ENCODE measurements at regions not wholly inside any gene's neighbourhood (a gene's known extent, or its start where the extent isn't known, plus 50 kb on each side); places are given as distances from the start of the nearest gene placed in this dataset.

GRCh38 chr19:29285187-29285687, 72.3 kb upstream of the UQCRFS1 start:
- Histone ChIP-seq H3K9me1 (ENCODE audit: control insufficient read depth, extremely low read depth, insufficient read depth, low read length) (no peaks in the 10 kb centered on the region), H3K27ac (ENCODE audit: control insufficient read depth, insufficient read depth, low read length) (no peak overlapping the region), H2AFZ (ENCODE audit: control insufficient read depth, low read length) (no peak overlapping the region), H3K9me3 (ENCODE audit: control insufficient read depth, low read depth, low read length) (no peaks in the 10 kb centered on the region), H3K4me3 (ENCODE audit: control insufficient read depth in 2 of 3, extremely low read depth in 1 of 3, insufficient read depth in 2 of 3, low read depth in 1 of 3, low read length in 3 of 3) (no peak overlapping the region), H3K4me1 (ENCODE audit: control insufficient read depth, extremely low read depth, insufficient read depth, low read length) (no peaks in the 10 kb centered on the region), H3K27me3 (ENCODE audit: control insufficient read depth, extremely low read depth, insufficient read depth, low read length) (no peaks in the 10 kb centered on the region), H3K79me2 (ENCODE audit: control insufficient read depth, insufficient read depth, low read length) (no peaks in the 10 kb centered on the region), H3K36me3 (ENCODE audit: control insufficient read depth in 2 of 2, extremely low read depth in 1 of 2, insufficient read depth in 2 of 2, low read length in 2 of 2) (no peaks in the 10 kb centered on the region), H4K20me1 (ENCODE audit: control insufficient read depth, extremely low read depth, insufficient read depth, low read length) (no peaks in the 10 kb centered on the region), H3K9ac (ENCODE audit: control insufficient read depth, extremely low read depth, insufficient read depth, low read length) (no peak overlapping the region), H3K4me2 (ENCODE audit: control insufficient read depth, extremely low read depth, insufficient read depth, low read depth, low read length) (no peak overlapping the region)
- DNase-seq (ENCODE audit: low read depth, low spot score) (no peak), FAIRE-seq (no peak)
- no peak for TF ChIP-seq EZH2 (IDR thresholded peaks at IDR 0.05; ENCODE audit: low read length)
- TF ChIP-seq CTCF (optimal IDR thresholded peaks at IDR 0.05 in 1 of 3, IDR thresholded peaks at IDR 0.05 in 1 of 3, conservative IDR thresholded peaks at IDR 0.05 in 1 of 3; ENCODE audit: extremely low read depth in 1 of 3, insufficient read depth in 2 of 3, low read length in 3 of 3), result no peak
- dilution Hi-C loops (cut with MboI; ENCODE audit: extremely low pct_ligation_motif_present, low sequenced_read_pairs), result no loop called here

- FAIRE-seq (no peak), DNase-seq (ENCODE audit: low read depth, low spot score) (no peak)
- Histone ChIP-seq H3K27me3 (ENCODE audit: control insufficient read depth, extremely low read depth, insufficient read depth, low read length) (no peaks in the 10 kb centered on the region), H3K36me3 (ENCODE audit: control insufficient read depth in 2 of 2, extremely low read depth in 1 of 2, insufficient read depth in 2 of 2, low read length in 2 of 2) (no peaks in the 10 kb centered on the region), H3K4me1 (ENCODE audit: control insufficient read depth, extremely low read depth, insufficient read depth, low read length) (no peaks in the 10 kb centered on the region), H2AFZ (ENCODE audit: control insufficient read depth, low read length) (no peak overlapping the region), H3K27ac (ENCODE audit: control insufficient read depth, insufficient read depth, low read length) (no peak overlapping the region), H3K4me2 (ENCODE audit: control insufficient read depth, extremely low read depth, insufficient read depth, low read depth, low read length) (no peak overlapping the region), H3K9me3 (ENCODE audit: control insufficient read depth, low read depth, low read length) (no peaks in the 10 kb centered on the region), H3K4me3 (ENCODE audit: control insufficient read depth in 2 of 3, extremely low read depth in 1 of 3, insufficient read depth in 2 of 3, low read depth in 1 of 3, low read length in 3 of 3) (no peak overlapping the region), H3K9ac (ENCODE audit: control insufficient read depth, extremely low read depth, insufficient read depth, low read length) (no peak overlapping the region), H3K79me2 (ENCODE audit: control insufficient read depth, insufficient read depth, low read length) (no peaks in the 10 kb centered on the region), H3K9me1 (ENCODE audit: control insufficient read depth, extremely low read depth, insufficient read depth, low read length) (no peaks in the 10 kb centered on the region), H4K20me1 (ENCODE audit: control insufficient read depth, extremely low read depth, insufficient read depth, low read length) (no peaks in the 10 kb centered on the region)
- TF ChIP-seq CTCF (optimal IDR thresholded peaks at IDR 0.05 in 1 of 3, IDR thresholded peaks at IDR 0.05 in 1 of 3, conservative IDR thresholded peaks at IDR 0.05 in 1 of 3; ENCODE audit: extremely low read depth in 1 of 3, insufficient read depth in 2 of 3, low read length in 3 of 3) (peak in 1 of 3 experiments; percentile 6), EZH2 (IDR thresholded peaks at IDR 0.05; ENCODE audit: low read length) (no peak)
- dilution Hi-C loops (cut with MboI; ENCODE audit: extremely low pct_ligation_motif_present, low sequenced_read_pairs), result no loop called here
Measured at GRCh38 chr19:29285878-29286277, 72.9 kb upstream of the UQCRFS1 start.

Measured in keratinocyte (primary cell).